ENCODE measurements at regions not wholly inside any gene's neighbourhood (a gene's known extent, or its start where the extent isn't known, plus 50 kb on each side); places are given as distances from the start of the nearest gene placed in this dataset.

DNA sequence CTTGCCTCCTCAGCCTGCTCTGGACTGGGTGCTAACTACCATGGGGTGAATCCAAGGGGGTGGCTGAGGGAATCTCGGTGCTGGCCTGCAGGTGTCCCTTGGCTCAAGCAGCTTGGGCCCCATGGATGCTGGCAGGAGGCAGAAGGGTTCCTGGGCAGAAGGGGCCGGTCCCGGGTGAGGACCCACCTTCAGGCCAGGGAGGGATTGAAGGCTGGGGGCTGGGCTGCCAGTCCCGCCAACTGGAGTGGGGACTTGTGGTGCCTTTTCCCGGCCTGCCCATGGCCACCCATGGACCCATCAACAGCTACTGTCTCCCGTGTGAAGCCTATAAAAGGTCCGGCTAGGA lies 550.1 kb downstream of the SLC6A15 start:
- no peak for DNase-seq

DNA sequence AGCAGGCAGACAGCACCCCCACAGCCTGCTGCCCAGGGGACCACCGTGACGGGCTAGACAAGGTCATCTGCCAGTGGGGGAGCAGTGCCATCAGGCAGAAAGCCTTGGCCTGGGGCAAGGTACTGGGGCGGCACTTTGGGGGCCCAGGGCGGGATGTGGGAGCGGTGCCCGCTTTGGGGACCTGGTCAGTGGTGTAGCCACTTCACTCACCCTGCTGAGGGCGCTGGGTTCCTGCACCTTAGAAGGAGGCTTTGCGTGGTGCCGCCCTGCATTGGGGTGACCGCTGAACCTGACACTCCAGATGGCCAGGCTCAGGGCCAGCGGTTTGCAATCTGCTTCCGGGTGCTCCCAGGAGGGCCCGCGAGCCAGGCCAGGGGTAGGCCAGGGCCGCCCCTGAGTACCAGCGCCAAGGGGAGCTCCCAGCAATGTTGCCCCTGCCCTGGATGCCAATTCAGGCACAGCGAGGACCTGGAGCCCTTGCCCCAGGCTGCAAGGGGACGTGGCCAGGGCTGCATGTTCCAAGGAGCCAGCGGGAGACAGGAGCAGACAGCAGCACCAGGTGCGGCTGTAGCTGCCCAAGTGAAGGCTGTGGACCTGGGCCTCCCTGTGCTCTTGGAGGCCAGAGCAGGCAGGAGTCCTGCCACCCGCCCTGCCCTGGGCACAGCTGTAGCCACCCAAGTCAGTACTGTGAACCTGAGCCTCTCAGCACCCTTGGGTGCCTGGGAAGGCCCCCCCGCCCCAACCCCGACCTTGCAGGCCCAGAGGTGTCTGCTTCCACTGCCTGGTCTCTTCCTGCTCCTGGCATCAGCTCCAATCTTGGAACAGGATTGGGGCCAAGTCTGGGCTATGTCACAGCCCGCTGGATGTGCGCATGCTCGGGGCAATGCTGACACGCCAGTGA lies 550.7 kb downstream of the SLC6A15 start:
- DNase-seq: no peak

DNA sequence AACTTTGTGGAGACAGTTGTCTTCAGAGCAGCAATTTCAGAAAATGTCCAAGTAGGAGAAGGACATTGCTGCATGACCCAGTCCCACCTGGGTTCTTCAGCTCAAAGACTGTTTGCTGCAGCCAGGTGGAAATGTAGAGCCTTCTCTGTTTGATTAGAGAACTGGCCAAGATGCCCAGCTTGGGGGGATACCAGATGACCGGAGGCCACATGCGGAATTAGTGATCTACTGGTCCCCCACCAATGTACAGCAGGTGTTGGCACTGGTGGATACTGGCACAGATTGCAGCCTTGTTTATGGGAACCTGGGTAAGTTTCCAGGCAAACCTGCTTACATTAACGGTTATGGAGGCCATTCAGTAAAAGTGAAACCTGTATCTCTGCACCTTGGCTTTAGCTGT lies 555.3 kb downstream of the SLC6A15 start:
- no peak for DNase-seq

DNA sequence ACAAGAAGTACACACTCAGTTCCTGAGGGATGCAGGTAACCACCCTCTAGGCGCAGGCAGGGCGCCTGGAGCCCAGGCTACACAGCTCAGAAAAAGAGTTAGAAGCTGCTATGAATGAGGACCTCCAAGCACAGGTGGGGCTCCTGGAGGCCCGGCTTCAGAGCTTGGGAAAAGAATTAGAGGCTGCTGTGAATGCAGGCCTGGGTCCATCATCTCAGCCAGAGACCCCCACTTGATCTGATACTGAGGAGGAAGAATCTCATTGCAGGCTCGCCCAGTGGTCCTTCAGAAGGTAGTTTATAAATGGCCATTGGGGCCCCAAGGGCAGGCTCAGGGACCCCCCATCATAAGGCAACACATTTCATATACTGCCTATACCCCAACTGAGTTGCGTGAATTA lies 556.4 kb downstream of the SLC6A15 start:
- DNase-seq: no peak

DNA sequence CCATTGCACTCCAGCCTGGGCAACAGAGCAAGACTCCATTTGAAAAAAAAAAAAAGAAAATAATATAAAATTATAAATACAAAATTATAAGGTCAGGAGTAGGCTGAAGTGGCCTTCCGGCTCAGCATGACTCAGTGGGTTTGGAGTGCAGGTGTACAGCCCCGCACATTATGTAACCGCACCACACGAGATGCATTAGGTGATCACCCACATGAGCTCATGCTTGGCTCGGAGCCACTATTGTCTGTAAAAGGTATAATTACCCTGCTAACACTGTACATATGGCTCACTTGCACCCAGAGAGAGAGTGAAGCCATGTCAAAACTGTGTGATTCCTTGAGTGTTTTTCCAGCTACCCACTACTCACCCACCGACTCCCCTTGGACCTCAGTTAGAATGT lies 557.0 kb downstream of the SLC6A15 start:
- no peak for DNase-seq

DNA sequence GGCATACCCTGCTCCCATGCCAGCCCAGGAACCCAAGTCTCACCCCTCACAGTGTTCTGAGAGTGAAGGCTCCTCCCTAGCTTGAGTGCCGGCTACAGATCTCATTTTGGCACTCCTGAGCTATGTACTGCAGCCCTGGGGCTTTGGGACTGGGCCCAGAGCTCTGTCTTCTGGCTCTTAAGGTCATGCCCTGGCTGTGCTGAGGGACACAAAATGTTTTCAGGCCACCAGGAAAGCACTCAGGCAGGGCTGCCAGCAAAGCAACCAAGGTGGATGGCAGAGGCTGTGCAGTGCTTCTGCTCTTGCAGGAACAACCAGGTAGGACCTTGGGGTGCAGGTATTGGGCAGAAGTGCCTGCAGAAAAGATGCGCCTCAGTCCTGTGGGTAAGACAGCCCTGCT lies 564.0 kb downstream of the SLC6A15 start:
- no peak for DNase-seq

DNA sequence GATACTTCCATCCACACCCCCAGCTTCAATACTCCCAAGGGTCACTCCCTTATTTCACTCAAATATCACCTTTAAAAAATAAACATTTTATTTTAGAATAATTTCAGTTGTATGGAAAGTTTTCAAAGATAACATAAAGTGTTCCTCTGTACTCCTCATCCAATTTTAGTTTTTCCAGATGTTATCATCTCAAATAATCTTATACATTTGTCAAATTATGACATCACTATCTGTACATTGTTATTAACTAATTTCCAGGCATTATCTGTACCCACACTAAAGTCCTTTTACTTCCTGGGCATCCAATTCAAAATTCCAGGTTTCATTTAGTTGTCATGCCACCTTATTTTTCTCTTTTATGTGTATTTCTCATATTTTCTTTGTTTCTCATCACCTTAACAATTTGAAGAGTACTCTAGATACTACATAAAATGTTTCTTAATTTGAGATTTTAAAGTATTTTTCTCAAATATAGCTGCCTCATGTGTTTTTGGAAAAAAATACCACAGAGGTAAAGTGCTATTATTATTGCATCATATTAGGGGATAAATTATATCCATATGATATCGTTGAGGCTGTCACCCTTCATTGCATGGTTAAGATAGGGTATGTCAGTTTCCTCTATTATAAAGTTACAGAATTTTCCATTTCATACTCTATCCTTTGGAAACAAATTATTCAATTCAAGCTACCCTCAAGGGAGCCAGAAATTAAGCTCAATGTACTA lies 571.0 kb downstream of the SLC6A15 start:
- DNase-seq: no peak

DNA sequence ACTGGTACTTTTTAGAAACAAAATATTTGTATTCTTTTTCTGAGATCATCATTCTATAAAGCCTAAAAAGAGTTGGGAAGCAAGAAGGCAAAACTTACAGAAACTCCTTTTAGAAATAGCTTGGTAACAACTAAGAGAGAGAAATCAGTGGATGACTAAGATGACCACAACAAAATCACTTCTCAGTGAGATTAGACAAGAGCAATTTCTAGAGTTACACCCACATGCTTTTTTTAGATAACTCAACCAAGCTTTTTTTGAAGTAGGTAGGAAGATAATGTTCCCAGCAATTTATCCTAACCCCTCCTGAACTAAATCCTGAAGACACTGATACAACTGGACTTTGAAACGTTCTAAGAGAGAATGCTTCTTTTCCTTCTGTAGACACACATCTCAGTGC lies 576.4 kb downstream of the SLC6A15 start:
- DNase-seq: peak; percentile 80

DNA sequence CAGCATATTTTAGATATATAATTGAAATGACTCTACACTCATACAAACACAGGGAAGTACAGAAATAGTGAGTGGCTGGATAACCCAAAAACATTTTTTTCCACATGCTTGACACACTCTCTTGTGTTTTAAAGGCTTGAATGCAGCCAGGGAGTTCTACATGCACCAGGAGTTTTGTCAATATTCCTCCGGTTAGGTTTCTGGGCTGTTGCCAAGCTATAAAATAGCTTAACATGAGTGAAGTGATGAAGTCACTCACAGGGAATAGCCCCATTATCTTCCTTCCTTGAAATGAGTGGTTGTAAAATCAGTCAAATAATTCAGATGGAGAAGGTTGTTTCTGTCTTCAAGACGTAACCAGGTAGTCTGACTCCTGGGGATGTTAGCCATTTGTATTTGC lies 582.7 kb downstream of the SLC6A15 start:
- DNase-seq: peak; percentile 39

DNA sequence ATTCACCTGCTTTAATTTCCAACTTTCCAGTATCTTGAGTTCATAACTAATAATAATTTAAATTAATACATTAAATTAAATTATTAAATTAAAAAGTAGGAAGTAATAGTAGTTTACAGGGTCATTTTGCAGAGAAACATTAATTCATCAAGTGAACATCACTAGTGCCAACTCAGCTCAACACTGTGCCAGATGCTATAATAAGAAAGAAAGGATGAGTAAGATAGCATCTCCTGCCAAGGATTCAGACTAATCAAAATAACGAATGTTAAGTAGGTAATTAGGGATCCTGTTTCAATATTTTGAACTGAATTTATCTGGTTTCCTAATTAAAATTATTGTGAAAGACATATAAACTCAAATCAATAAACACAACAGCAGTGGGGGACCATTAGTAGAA lies 596.7 kb downstream of the SLC6A15 start:
- DNase-seq: no peak

DNA sequence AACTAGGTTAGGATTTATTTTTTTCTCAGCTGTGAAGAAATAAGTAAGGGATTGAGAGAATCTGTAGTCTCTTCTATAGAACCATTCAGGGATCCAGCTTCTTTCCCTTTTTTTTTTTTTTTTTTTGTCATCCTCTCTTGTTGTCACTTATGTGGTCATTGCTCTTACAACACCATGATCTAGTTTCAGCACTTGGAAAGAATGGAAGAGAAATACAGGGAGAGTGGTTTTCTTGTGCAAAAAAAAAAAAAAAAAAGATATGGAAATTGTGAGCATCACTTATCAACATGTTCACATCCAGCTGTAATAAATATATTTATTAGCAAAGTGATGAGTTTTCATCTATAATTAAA lies 599.3 kb downstream of the SLC6A15 start:
- no peak for DNase-seq

DNA sequence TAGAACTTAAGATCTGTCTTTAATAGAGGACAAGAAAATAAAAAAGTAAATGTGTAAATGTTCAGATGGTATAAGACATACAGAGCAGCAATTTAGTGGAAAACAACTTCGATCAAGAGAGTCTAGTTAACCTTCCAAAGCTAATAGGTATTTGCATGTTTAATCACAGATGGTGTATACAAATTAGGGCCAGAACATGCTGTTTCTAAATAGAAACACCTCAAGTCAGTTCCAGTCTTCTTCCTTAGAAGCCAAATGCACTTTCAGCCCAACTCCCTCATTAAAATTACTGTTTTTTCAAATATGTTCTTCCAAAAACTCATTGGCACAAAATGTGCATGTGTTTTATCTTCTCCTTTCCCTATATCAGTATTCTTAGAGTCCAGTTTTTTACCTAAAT lies 604.4 kb downstream of the SLC6A15 start:
- no peak for DNase-seq

DNA sequence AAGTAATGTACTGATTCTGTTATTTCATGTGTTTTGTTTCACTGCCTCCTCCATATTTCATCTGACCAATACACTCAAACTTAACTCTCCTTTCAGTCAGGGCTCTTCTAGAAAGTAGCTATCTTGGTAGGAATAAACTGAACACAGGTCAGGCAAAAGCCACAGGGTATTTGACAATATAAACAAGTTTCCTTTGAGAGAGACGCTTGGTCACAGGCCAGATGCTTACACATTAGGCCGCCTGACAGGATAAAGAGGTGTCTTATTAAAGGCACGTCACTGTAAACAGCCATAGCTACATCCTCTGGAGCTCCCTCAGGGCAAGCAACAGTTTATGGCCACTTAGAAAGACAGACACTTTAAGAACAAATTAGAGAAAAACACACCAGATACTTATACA lies 607.5 kb downstream of the SLC6A15 start:
- no peak for DNase-seq

DNA sequence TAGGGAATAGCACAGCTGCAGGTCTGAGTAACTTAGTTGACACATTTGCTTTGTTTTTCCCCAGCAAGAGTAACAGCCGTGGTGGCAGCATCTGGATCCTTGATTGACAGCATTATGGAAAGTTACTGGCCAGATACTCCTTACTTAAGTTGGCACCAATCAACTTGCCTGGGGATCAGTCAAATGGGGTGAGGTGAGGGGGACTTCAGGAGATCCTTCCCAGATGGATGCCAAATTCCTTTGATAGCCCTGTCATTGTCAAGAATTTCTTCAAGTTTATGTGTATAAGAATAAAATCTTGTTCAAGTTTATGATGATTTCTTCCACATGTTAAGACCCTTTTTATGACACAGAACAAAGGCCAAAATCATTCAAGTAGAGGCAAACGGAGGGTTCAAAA lies 618.4 kb downstream of the SLC6A15 start:
- no peak for DNase-seq

DNA sequence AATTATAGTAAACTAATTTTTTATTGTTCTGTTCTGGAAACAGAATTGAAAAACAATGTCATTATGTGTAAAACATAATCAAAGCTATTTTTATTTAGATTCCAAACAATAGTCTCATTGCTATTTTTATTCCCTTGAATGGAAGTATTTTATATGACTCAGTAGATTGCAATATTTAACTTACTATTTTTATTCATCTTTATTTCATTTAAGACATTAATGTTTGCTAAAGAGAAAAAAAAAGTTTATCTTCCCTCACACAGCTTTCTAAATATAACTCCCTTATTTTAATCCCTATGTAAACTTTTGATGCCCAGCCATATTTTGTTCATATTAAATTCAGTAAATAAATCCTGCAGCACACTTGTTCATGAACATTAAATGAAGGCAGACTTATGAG lies 622.4 kb downstream of the SLC6A15 start:
- no peak for DNase-seq

DNA sequence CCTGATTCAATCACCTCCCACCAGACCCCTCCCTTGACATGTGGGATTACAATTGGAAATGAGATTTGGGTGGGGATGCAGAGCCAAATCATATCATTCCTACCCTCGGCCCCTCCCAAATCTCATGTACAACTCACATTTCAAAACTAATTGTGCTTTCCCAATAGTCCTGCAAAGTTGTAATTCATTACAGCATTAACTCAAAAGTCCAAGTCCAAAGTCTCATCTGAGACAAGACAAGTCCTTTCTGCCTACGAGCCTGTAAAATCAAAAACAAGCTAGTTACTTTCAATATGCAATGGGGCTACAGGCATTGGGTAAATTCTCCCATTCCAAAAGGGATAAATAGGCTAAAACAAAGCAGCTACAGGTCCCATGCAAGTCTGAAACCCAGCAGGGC lies 634.6 kb downstream of the SLC6A15 start:
- no peak for DNase-seq

DNA sequence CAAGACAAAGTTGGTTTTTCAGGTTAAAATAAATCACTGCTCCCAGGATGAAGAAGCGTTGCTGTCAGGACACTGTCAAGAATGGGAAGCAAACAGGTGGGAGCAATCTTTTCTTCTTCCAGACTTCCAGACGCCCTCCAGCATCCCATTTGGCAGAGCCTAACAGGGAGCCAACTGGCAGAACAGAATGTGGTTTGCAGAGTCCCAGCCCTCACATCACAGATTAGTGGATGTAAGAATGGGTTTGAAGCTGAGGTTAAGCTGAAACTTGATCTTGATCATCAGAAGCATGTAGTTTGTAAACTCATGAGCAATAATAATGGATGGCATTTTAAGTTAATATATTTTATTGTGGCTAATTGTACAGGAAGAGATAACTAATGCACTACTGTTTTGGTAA lies 636.4 kb downstream of the SLC6A15 start:
- peak; percentile 33 for DNase-seq

DNA sequence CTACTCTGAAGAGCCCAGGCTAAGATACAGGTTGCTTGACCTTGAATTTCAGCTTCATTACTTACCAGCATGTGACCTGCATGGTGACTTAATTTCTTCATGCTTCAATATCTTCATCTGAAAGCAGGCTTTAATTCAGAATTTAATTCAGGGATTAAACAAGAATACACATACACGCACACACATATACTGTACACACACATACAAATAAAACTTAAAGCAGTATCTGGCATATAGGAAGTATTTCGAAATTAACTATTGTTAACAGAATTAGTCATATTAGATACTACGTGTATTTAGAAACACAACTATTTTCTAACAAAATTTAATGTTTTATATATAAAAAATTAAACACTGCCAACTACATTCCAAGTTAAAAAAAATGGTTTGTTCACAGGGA lies 640.3 kb downstream of the SLC6A15 start:
- no peak for DNase-seq

DNA sequence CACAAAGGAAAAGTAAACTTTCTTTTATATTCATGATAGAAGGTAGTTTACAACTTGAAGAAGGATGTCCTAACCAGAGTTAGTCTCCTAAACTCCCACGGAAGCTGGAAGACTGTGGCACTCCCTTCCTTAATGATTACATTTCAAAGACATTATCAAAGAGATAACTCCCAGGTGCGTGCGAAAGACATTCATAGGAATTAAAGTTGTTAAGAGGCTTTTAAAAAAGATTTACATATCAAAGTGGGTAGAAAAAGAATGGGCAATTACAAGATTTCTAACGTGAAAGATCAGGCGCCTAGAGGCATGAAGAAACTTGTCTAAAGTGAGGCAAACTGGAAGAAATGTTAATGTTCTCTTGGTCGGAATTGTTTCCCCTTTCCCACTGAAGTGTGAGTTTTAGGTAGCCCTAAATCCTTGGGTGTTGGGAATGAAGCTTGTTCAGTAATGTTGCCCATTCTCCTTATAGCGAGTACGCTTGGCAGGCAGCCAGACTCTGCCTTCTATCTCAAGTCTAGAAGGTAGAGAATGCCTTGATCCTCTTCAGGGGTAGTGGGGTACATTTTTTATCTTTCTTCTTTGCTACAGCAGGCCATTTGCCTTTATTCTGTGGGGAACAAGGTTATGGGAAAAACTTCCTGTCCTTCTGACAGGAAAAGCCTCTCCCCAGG lies 642.0 kb downstream of the SLC6A15 start:
- peak; percentile 28 for DNase-seq

DNA sequence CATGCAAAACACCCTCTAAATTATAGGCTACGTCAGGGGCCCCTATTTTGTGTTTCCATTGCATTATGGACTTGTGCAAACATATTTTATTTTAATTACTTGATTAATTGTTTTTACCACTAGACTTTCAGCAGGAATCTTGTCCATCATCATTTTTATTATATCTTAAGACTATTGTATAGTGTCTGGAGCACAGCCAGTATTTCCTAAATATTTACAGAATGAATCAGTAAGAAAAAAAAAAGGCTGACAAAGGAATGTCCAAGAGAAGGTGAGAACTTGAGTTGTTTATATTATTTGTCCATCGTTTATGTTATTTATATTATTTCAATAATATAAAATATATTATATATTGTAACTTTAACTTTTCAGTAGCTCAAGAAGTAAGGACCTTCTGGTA lies 664.7 kb downstream of the SLC6A15 start:
- no peak for DNase-seq

DNA sequence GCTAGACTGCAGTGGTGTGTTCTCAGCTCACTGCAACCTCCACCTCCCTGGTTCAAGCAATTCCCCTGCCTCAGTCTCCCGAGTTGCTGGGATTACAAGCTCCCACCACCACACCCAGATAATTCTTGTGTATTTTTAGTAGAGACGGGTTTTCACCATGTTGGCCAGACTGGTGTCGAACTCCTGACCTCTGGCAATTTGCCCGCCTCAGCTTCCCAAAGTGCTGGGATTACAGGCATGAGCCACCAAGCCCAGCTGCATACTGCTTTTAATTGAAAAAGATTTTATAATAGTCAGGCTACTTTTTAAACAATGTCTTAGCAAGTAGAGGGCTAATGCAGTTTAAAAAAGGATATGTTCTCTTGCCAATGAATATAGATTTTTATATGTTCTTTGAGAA lies 668.9 kb downstream of the SLC6A15 start:
- no peak for DNase-seq

DNA sequence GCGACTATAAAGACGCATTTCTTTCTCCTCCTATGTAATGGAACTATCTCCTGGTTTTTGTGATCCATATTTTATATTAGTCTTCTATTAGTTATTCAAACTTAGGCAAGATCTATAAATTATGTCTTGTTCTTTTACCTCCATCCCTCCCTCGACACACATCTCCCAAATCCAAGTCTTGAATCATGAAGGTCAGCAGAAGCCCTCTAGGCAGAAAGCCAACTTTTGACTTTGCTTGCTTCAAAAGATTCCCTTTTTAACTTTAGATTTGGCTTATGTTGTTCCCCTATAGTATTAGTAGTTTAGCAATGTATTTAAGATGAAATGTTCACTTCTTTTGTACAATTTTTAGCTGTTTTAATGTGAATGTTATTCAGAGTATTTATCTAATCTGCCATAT lies 689.8 kb downstream of the SLC6A15 start:
- no peak for DNase-seq

DNA sequence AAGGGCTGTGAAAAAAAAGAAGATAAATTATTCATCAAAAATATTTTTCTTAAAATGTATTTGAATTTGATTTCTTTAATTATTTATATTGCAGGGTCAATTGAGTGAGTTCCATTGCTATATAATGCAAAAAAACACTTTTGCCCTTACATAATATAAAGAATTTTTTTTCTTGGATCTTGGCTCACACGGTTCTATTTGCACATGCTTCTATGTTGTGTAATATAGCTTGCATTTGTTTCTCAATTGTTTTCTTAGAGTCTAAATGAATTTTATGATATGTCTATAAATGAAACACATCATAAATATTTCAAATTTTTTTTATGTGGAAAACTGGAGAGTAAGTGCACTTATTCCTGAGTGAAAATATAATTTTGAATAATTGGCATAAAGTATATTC lies 694.2 kb downstream of the SLC6A15 start:
- DNase-seq: no peak

DNA sequence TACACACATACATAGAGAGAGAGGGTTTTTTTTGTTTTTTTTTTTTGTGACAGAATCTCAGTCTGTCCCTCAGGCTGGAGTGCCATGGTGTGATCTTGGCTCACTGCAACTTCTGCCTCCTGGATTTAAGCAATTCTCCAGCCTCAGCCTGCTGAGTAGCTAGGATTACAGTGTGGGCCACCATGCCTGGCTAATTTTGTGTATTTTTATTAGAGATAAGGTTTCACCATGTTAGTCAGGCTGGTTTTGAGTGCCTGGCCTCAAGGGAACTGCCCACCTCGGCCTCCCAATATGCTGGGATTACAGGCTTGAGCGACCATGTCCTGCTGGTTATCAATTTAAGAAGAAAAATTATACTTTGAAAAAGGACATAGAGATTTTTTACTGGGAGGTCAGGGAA lies 710.6 kb downstream of the SLC6A15 start:
- DNase-seq: no peak
